ENCODE measurements at regions not wholly inside any gene's neighbourhood (a gene's known extent, or its start where the extent isn't known, plus 50 kb on each side); places are given as distances from the start of the nearest gene placed in this dataset.

GRCh38 chr12:115482943-115483342 lies 794.5 kb downstream of the MED13L start:
- H3K4me1 ChIP-seq (ENCODE audit: insufficient read depth, low read length) = no peaks in the 10 kb centered on the region
- H3K4me3 ChIP-seq (ENCODE audit: low read length) = no peak overlapping the region
- H3K9me3 ChIP-seq (ENCODE audit: low read length) = no peaks in the 10 kb centered on the region
- POLR2A ChIA-PET = no interaction called here
- Mint-ChIP-seq H3K27me3 (peaks cover 0 to 3% of the 10 kb centered on the region in 2 donors), H3K27ac (no peak overlapping the region), H3K9me3 (peaks cover 6 to 22% (median 9%) of the 10 kb centered on the region in 5 donors), H3K4me1 (no peaks in the 10 kb centered on the region), H3K36me3 (no peaks in the 10 kb centered on the region), H3K4me3 (no peak overlapping the region)
- CTCF ChIA-PET = no interaction called here
- no peak for DNase-seq
- no peak overlapping the region for H3K27ac ChIP-seq (ENCODE audit: low read depth, low read length)
- H3K27me3 ChIP-seq (ENCODE audit: insufficient read depth, low read length, poor library complexity, severe bottlenecking) = no peaks in the 10 kb centered on the region
- no peaks in the 10 kb centered on the region for H3K36me3 ChIP-seq (ENCODE audit: insufficient read depth, low read length)

- Mint-ChIP-seq H3K4me3 (no peak overlapping the region), H3K4me1 (no peaks in the 10 kb centered on the region), H3K27ac (no peak overlapping the region), H3K27me3 (peaks cover 0 to 1% of the 10 kb centered on the region in 2 donors), H3K9me3 (peaks cover 6 to 26% (median 9%) of the 10 kb centered on the region in 5 donors), H3K36me3 (no peaks in the 10 kb centered on the region)
- no peaks in the 10 kb centered on the region for H3K4me1 ChIP-seq (ENCODE audit: insufficient read depth, low read length)
- no peaks in the 10 kb centered on the region for H3K9me3 ChIP-seq (ENCODE audit: low read length)
- CTCF ChIA-PET = no interaction called here
- no peak overlapping the region for H3K4me3 ChIP-seq (ENCODE audit: low read length)
- POLR2A ChIA-PET = no interaction called here
- H3K27ac ChIP-seq (ENCODE audit: low read depth, low read length) = no peak overlapping the region
- DNase-seq = no peak
- no peaks in the 10 kb centered on the region for H3K27me3 ChIP-seq (ENCODE audit: insufficient read depth, low read length, poor library complexity, severe bottlenecking)
- no peaks in the 10 kb centered on the region for H3K36me3 ChIP-seq (ENCODE audit: insufficient read depth, low read length)
Measured at GRCh38 chr12:115481141-115481540, 796.4 kb downstream of the MED13L start.

GRCh38 chr12:115478505-115478904 lies 794.5 kb upstream of the TBX3 start:
- Mint-ChIP-seq H3K4me1 (no peaks in the 10 kb centered on the region), H3K36me3 (no peaks in the 10 kb centered on the region), H3K4me3 (no peak overlapping the region), H3K27me3 (peaks cover 0 to 1% of the 10 kb centered on the region in 2 donors), H3K27ac (no peak overlapping the region), H3K9me3 (peaks cover 5 to 27% (median 6%) of the 10 kb centered on the region in 5 donors)
- ChIA-PET CTCF (no interaction called here), POLR2A (no interaction called here)
- Histone ChIP-seq H3K9me3 (ENCODE audit: low read length) (no peaks in the 10 kb centered on the region), H3K27ac (ENCODE audit: low read depth, low read length) (no peak overlapping the region), H3K4me3 (ENCODE audit: low read length) (no peak overlapping the region), H3K36me3 (ENCODE audit: insufficient read depth, low read length) (no peaks in the 10 kb centered on the region), H3K4me1 (ENCODE audit: insufficient read depth, low read length) (no peaks in the 10 kb centered on the region), H3K27me3 (ENCODE audit: insufficient read depth, low read length, poor library complexity, severe bottlenecking) (no peaks in the 10 kb centered on the region)
- no peak for DNase-seq

GRCh38 chr12:115474539-115475353 lies 790.8 kb upstream of the TBX3 start:
- ChIA-PET POLR2A (no interaction called here), CTCF (no interaction called here)
- no peaks in the 10 kb centered on the region for H3K4me1 Mint-ChIP-seq
- H3K4me1 ChIP-seq (ENCODE audit: insufficient read depth, low read length) = no peaks in the 10 kb centered on the region
- no peaks in the 10 kb centered on the region for H3K36me3 Mint-ChIP-seq
- H3K9me3 ChIP-seq (ENCODE audit: low read length) = no peaks in the 10 kb centered on the region
- no peak overlapping the region for H3K4me3 Mint-ChIP-seq
- H3K4me3 ChIP-seq (ENCODE audit: low read length) = no peak overlapping the region
- no peaks in the 10 kb centered on the region for H3K27me3 Mint-ChIP-seq
- H3K27ac Mint-ChIP-seq = no peak overlapping the region
- peaks cover under 1 to 19% (median 3%) of the 10 kb centered on the region in 5 donors for H3K9me3 Mint-ChIP-seq
- no peaks in the 10 kb centered on the region for H3K27me3 ChIP-seq (ENCODE audit: insufficient read depth, low read length, poor library complexity, severe bottlenecking)
- DNase-seq = no peak
- H3K27ac ChIP-seq (ENCODE audit: low read depth, low read length) = no peak overlapping the region
- no peaks in the 10 kb centered on the region for H3K36me3 ChIP-seq (ENCODE audit: insufficient read depth, low read length)

- Histone ChIP-seq H3K4me3 (ENCODE audit: low read length) (no peak overlapping the region), H3K27ac (ENCODE audit: low read depth, low read length) (no peak overlapping the region), H3K27me3 (ENCODE audit: insufficient read depth, low read length, poor library complexity, severe bottlenecking) (no peaks in the 10 kb centered on the region), H3K9me3 (ENCODE audit: low read length) (no peaks in the 10 kb centered on the region), H3K36me3 (ENCODE audit: insufficient read depth, low read length) (no peaks in the 10 kb centered on the region), H3K4me1 (ENCODE audit: insufficient read depth, low read length) (no peaks in the 10 kb centered on the region)
- Mint-ChIP-seq H3K36me3 (no peaks in the 10 kb centered on the region), H3K4me1 (no peaks in the 10 kb centered on the region), H3K4me3 (no peak overlapping the region), H3K27ac (no peak overlapping the region), H3K27me3 (no peaks in the 10 kb centered on the region), H3K9me3 (peaks cover 0 to 19% (median 4%) of the 10 kb centered on the region in 5 donors)
- ChIA-PET POLR2A (no interaction called here), CTCF (no interaction called here)
- no peak for DNase-seq
Measured at GRCh38 chr12:115473257-115473956, 789.4 kb upstream of the TBX3 start.

GRCh38 chr12:115472852-115473251 lies 788.9 kb upstream of the TBX3 start:
- ChIA-PET CTCF (no interaction called here), POLR2A (no interaction called here)
- H3K36me3 Mint-ChIP-seq = no peaks in the 10 kb centered on the region
- H3K36me3 ChIP-seq (ENCODE audit: insufficient read depth, low read length) = no peaks in the 10 kb centered on the region
- H3K27ac ChIP-seq (ENCODE audit: low read depth, low read length) = no peak overlapping the region
- H3K9me3 ChIP-seq (ENCODE audit: low read length) = no peaks in the 10 kb centered on the region
- DNase-seq = no peak
- H3K27me3 ChIP-seq (ENCODE audit: insufficient read depth, low read length, poor library complexity, severe bottlenecking) = no peaks in the 10 kb centered on the region
- no peak overlapping the region for H3K4me3 ChIP-seq (ENCODE audit: low read length)
- H3K4me3 Mint-ChIP-seq = no peak overlapping the region
- H3K27me3 Mint-ChIP-seq = no peaks in the 10 kb centered on the region
- H3K4me1 ChIP-seq (ENCODE audit: insufficient read depth, low read length) = no peaks in the 10 kb centered on the region
- peaks cover 0 to 19% (median 4%) of the 10 kb centered on the region in 5 donors for H3K9me3 Mint-ChIP-seq
- H3K27ac Mint-ChIP-seq = no peak overlapping the region
- no peaks in the 10 kb centered on the region for H3K4me1 Mint-ChIP-seq

- Histone ChIP-seq H3K4me1 (ENCODE audit: insufficient read depth, low read length) (no peaks in the 10 kb centered on the region), H3K27me3 (ENCODE audit: insufficient read depth, low read length, poor library complexity, severe bottlenecking) (no peaks in the 10 kb centered on the region), H3K9me3 (ENCODE audit: low read length) (no peaks in the 10 kb centered on the region), H3K36me3 (ENCODE audit: insufficient read depth, low read length) (no peaks in the 10 kb centered on the region), H3K4me3 (ENCODE audit: low read length) (no peak overlapping the region), H3K27ac (ENCODE audit: low read depth, low read length) (no peak overlapping the region)
- no peak overlapping the region for H3K4me3 Mint-ChIP-seq
- no peak overlapping the region for H3K27ac Mint-ChIP-seq
- CTCF ChIA-PET = no interaction called here
- POLR2A ChIA-PET = no interaction called here
- peaks cover 0 to 11% (median 3%) of the 10 kb centered on the region in 5 donors for H3K9me3 Mint-ChIP-seq
- no peaks in the 10 kb centered on the region for H3K27me3 Mint-ChIP-seq
- H3K4me1 Mint-ChIP-seq = no peaks in the 10 kb centered on the region
- no peak for DNase-seq
- no peaks in the 10 kb centered on the region for H3K36me3 Mint-ChIP-seq
Measured at GRCh38 chr12:115470977-115471376, 787.0 kb upstream of the TBX3 start.

GRCh38 chr12:115470526-115470925 lies 786.6 kb upstream of the TBX3 start:
- H3K36me3 Mint-ChIP-seq = no peaks in the 10 kb centered on the region
- Histone ChIP-seq H3K4me1 (ENCODE audit: insufficient read depth, low read length) (no peaks in the 10 kb centered on the region), H3K9me3 (ENCODE audit: low read length) (no peaks in the 10 kb centered on the region), H3K36me3 (ENCODE audit: insufficient read depth, low read length) (no peaks in the 10 kb centered on the region), H3K4me3 (ENCODE audit: low read length) (no peak overlapping the region), H3K27me3 (ENCODE audit: insufficient read depth, low read length, poor library complexity, severe bottlenecking) (no peaks in the 10 kb centered on the region), H3K27ac (ENCODE audit: low read depth, low read length) (no peak overlapping the region)
- peaks cover 0 to 7% (median 2%) of the 10 kb centered on the region in 5 donors for H3K9me3 Mint-ChIP-seq
- no peak overlapping the region for H3K27ac Mint-ChIP-seq
- no peak overlapping the region for H3K4me3 Mint-ChIP-seq
- H3K4me1 Mint-ChIP-seq = no peaks in the 10 kb centered on the region
- H3K27me3 Mint-ChIP-seq = no peaks in the 10 kb centered on the region
- no peak for DNase-seq
- ChIA-PET POLR2A (no interaction called here), CTCF (no interaction called here)

All from CD8-positive, alpha-beta memory T cell (primary cell).